ENCODE measurements at regions not wholly inside any gene's neighbourhood (a gene's known extent, or its start where the extent isn't known, plus 50 kb on each side); places are given as distances from the start of the nearest gene placed in this dataset.

DNA sequence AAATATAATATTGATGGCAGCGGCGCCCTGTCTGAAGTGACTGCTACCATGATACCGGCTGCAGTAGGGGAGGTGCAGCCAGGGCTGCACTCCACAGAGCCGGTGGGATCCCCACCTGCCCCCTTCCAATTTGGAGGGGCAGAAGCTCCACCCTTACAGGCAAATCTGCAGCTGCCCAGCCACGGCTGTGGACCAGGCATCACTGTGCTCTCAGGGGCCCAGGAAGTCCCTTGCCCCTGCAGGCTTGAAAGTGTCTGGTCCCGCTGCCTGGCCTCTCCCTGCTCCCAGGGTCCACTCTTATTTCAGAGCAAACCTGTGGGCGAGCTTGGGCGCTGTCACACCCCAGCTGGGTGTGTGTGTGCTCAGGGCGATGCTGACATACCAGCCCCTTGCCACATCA lies 172.7 kb upstream of the SMIM30 start:
- no peak for DNase-seq (ENCODE audit: low spot score)
- TF ChIP-seq, protein P1, sequence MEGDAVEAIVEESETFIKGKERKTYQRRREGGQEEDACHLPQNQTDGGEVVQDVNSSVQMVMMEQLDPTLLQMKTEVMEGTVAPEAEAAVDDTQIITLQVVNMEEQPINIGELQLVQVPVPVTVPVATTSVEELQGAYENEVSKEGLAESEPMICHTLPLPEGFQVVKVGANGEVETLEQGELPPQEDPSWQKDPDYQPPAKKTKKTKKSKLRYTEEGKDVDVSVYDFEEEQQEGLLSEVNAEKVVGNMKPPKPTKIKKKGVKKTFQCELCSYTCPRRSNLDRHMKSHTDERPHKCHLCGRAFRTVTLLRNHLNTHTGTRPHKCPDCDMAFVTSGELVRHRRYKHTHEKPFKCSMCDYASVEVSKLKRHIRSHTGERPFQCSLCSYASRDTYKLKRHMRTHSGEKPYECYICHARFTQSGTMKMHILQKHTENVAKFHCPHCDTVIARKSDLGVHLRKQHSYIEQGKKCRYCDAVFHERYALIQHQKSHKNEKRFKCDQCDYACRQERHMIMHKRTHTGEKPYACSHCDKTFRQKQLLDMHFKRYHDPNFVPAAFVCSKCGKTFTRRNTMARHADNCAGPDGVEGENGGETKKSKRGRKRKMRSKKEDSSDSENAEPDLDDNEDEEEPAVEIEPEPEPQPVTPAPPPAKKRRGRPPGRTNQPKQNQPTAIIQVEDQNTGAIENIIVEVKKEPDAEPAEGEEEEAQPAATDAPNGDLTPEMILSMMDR (IDR thresholded peaks at IDR 0.05; ENCODE audit: extremely low read depth, missing control alignments) = no peak

DNA sequence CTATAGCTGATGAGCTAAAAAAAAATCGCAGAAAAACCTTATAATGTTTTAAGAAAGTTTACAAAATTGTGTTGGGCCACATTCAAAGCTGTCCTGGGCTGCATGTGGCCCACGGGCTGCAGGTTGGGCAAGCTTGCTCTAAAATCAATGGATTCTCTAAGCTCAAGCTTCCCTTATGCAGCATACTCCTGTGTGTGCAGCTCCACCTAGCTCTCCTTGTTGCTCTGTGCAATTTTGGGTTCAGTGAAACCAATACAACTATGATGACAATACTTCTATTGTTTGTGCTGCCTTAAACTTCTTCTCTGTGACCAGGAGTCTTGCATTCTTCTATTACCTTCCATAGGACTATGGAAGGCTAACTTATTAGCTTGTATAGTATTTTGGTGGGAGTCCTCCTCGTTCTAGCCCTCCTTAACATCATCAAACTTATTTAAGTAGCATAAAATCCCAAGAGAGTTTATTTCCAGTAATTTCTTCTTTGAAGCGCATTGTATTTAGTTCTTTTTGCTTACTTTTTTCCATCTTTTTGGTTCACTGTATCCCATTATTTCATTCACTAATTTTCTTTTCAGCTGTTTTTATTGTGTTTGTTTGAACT lies 170.9 kb upstream of the SMIM30 start:
- TF ChIP-seq, protein P1 (IDR thresholded peaks at IDR 0.05; ENCODE audit: extremely low read depth, missing control alignments) = peak; percentile 46
- peak; percentile 8 for DNase-seq (ENCODE audit: low spot score)

DNA sequence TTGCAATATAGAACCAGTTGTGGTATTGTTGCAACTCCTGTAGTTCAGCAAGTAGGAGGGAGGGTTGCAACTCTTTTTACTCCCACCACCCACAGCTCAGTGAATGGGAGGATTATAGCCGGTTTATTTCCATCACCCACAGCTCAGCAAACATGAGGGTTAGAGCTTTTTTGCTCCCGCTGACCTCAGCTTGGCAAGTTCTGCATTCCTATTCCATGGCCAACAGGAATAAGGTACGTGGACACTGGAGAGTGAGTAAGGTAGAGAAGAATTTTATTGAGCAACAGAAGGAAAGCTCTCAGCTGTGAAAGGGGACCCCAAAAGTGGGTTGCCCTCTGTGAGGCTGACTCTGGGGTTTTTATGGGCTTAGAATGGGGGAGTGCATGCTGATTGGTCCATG lies 167.1 kb upstream of the SMIM30 start:
- TF ChIP-seq, protein P1 (IDR thresholded peaks at IDR 0.05; ENCODE audit: extremely low read depth, missing control alignments) = no peak
- no peak for DNase-seq (ENCODE audit: low spot score)

DNA sequence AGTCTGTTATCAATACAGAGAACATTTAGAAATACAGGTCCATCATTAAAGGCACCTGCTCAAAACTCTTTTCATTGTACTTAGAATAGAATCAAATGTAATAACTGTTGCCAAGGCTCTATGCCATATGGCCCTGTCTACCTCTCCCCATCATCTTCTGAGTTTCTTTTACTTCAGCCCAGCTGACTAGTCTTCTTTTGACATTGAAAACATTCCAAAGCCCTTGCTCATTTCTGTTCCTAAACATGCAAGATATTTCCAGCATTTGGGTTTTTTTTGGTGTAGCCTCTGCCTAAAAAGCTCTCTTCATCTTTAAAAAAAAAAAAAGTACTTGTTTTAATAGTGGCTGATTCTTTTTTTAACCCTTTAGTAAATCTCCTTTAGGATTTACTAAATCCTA lies 165.5 kb upstream of the SMIM30 start:
- TF ChIP-seq, protein P1 (IDR thresholded peaks at IDR 0.05; ENCODE audit: extremely low read depth, missing control alignments) = no peak
- DNase-seq (ENCODE audit: low spot score) = no peak

DNA sequence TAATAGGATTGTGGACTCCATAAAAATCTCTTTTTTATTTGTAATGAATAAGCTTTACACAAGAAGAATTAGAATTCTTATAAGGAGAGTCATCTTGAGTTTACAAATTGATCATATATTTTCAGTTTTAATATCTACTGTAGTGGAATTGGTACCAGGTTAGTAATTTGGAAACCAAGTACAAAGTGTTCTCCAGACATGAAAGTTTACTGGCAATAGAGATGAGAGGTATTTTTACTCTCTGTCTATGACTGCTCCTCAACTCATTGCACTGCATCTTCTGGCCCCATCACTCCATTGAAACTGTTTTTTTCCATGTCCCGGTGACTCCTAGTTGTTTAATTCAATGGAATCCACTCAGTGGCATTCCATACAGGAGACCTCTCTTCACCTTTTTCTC lies 164.5 kb upstream of the SMIM30 start:
- DNase-seq (ENCODE audit: low spot score) = no peak
- TF ChIP-seq, protein P1 (IDR thresholded peaks at IDR 0.05; ENCODE audit: extremely low read depth, missing control alignments) = no peak

DNA sequence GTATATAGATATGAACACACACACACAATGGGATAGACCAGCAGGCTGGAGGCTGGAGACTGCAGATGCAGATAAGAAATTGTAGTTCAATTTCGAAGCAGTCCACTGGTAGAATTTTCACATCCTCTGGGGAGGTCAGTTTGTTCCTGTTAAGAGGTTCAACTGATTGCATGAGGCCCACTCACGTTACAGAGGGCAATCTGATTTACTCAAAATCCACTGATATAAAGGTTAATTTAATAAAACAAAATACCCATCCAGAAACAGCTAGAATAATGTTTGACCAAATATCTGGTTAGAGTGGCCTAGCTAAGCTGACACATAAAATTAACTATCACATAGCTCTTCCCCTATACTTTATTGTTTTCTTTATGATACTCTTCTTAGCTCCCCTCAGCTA lies 162.9 kb upstream of the SMIM30 start:
- no peak for DNase-seq (ENCODE audit: low spot score)
- TF ChIP-seq, protein P1 (IDR thresholded peaks at IDR 0.05; ENCODE audit: extremely low read depth, missing control alignments) = no peak

DNA sequence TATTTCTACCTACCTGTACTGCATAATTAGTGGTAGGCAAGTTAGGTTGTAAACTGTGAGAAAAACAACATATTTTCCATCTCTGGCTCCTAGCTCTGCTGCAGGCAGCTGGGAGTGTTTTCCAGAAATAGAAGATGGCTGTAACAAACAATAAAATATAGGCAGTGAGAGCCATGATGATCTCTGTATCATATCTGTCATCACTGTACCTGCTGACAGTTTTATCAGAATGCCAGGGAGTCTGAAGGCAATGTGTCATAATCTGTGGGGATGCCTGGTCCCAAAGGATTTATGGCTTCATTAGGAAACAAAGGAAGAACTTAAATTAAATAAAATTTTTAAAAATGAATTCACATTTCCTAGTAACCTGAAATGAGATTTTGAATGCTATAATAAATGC lies 160.9 kb upstream of the SMIM30 start:
- DNase-seq (ENCODE audit: low spot score) = no peak
- TF ChIP-seq, protein P1 (IDR thresholded peaks at IDR 0.05; ENCODE audit: extremely low read depth, missing control alignments) = no peak

Measured in GM20000 (cell line).